ENCODE measurements at regions not wholly inside any gene's neighbourhood (a gene's known extent, or its start where the extent isn't known, plus 50 kb on each side); places are given as distances from the start of the nearest gene placed in this dataset.

- DNase-seq (ENCODE audit: low spot score in 2 of 2) = no peak
- TF ChIP-seq, protein P1, sequence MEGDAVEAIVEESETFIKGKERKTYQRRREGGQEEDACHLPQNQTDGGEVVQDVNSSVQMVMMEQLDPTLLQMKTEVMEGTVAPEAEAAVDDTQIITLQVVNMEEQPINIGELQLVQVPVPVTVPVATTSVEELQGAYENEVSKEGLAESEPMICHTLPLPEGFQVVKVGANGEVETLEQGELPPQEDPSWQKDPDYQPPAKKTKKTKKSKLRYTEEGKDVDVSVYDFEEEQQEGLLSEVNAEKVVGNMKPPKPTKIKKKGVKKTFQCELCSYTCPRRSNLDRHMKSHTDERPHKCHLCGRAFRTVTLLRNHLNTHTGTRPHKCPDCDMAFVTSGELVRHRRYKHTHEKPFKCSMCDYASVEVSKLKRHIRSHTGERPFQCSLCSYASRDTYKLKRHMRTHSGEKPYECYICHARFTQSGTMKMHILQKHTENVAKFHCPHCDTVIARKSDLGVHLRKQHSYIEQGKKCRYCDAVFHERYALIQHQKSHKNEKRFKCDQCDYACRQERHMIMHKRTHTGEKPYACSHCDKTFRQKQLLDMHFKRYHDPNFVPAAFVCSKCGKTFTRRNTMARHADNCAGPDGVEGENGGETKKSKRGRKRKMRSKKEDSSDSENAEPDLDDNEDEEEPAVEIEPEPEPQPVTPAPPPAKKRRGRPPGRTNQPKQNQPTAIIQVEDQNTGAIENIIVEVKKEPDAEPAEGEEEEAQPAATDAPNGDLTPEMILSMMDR (IDR thresholded peaks at IDR 0.05) = no peak
- TF ChIP-seq POLR2A (IDR thresholded peaks at IDR 0.05) = no peak
- 90 to 98% methylated on average over 3 of the region's 3 CpGs for WGBS, 2 donors
- H3K4me3 ChIP-seq (ENCODE audit: low read depth, poor library complexity, severe bottlenecking) = no peak overlapping the region
- intact Hi-C loops (cut with DNase I; ENCODE audit: low total_unique reads) = no loop called here
These were observed 120.0 kb upstream of the TRIB2 start for GRCh38 chr2:12596771-12597170.

DNA sequence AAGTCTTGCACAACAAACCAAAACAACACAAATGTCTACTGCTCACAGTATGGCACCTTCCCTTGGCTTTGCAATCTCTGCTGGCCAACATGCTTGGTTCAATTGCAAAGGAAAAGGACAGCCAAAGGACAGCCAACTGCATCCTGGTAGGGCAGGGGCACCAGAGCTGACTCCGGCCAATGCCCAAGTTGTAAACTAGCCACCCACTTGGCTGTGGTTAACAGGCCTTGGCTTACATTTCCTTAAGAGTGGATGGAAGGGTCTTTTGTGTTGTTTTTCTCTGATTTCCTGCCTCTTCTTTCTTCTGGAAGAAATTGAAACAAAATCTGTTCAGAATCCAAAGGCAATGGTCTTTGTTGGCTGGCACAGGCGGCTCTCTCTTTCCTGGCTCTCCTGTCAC, 119.1 kb upstream of the TRIB2 start:
- intact Hi-C loops (cut with DNase I; ENCODE audit: low total_unique reads) = no loop called here
- H3K4me3 ChIP-seq (ENCODE audit: low read depth, poor library complexity, severe bottlenecking) = no peak overlapping the region
- WGBS, 2 donors = 80 to 86% methylated on average over 2 of the region's 2 CpGs
- no peak for DNase-seq (ENCODE audit: low spot score in 2 of 2)
- TF ChIP-seq, protein P1 (IDR thresholded peaks at IDR 0.05) = no peak
- TF ChIP-seq POLR2A (IDR thresholded peaks at IDR 0.05) = no peak

- 69 to 74% methylated on average over 2 of the region's 2 CpGs for WGBS, 2 donors
- no peak for TF ChIP-seq POLR2A (IDR thresholded peaks at IDR 0.05)
- TF ChIP-seq, protein P1 (IDR thresholded peaks at IDR 0.05) = no peak
- intact Hi-C loops (cut with DNase I; ENCODE audit: low total_unique reads) = no loop called here
- H3K4me3 ChIP-seq (ENCODE audit: low read depth, poor library complexity, severe bottlenecking) = no peak overlapping the region
- DNase-seq (ENCODE audit: low spot score in 2 of 2) = no peak
These were observed 114.1 kb upstream of the TRIB2 start for GRCh38 chr2:12602661-12603060.

DNA sequence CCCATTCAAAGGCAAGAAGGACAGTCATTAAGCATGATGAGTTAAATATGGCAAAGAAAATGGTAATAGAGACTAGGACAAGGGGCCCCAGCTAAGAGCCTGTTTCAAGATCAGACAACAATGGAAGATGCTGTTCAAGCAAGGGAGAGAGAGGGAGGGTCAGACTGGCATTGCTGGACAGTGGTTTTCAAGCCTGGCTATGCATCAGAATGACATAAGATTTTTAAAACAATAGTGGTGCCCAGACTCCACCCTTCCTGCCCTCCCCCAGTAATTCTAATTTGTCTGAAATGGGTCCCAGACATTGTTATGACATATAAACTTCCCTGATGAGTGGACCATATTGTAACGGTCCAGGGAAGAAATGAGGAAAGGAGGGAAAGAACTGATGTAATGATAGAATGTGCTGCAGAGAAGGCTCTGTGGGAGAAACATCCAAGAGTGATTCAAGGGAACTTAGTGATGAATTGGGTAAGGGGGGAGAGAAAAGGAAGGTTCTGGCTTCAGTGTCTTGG, 112.9 kb upstream of the TRIB2 start:
- intact Hi-C loops (cut with DNase I; ENCODE audit: low total_unique reads) = no loop called here
- WGBS, 2 donors = 55 to 64% methylated on average over 1 of the region's 1 CpG
- TF ChIP-seq, protein P1 (IDR thresholded peaks at IDR 0.05) = no peak
- no peak for TF ChIP-seq POLR2A (IDR thresholded peaks at IDR 0.05)
- DNase-seq (ENCODE audit: low spot score in 2 of 2) = no peak
- H3K4me3 ChIP-seq (ENCODE audit: low read depth, poor library complexity, severe bottlenecking) = no peak overlapping the region

GRCh38 chr2:12604341-12604740, 112.4 kb upstream of the TRIB2 start:
- no peak for TF ChIP-seq POLR2A (IDR thresholded peaks at IDR 0.05)
- TF ChIP-seq, protein P1 (IDR thresholded peaks at IDR 0.05) = no peak
- WGBS, 2 donors = 57 to 61% methylated on average over 2 of the region's 2 CpGs
- H3K4me3 ChIP-seq (ENCODE audit: low read depth, poor library complexity, severe bottlenecking) = no peak overlapping the region
- intact Hi-C loops (cut with DNase I; ENCODE audit: low total_unique reads) = no loop called here
- no peak for DNase-seq (ENCODE audit: low spot score in 2 of 2)

GRCh38 chr2:12605366-12605765, 111.4 kb upstream of the TRIB2 start:
- 84 to 86% methylated on average over 1 of the region's 1 CpG for WGBS, 2 donors
- no peak overlapping the region for H3K4me3 ChIP-seq (ENCODE audit: low read depth, poor library complexity, severe bottlenecking)
- intact Hi-C loops (cut with DNase I; ENCODE audit: low total_unique reads) = no loop called here
- TF ChIP-seq POLR2A (IDR thresholded peaks at IDR 0.05) = no peak
- TF ChIP-seq, protein P1 (IDR thresholded peaks at IDR 0.05) = no peak
- DNase-seq (ENCODE audit: low spot score in 2 of 2) = no peak
